SK-MEL-5 (cell line): ENCODE measurements at regions not wholly inside any gene's neighbourhood (a gene's known extent, or its start where the extent isn't known, plus 50 kb on each side); places are given as distances from the start of the nearest gene placed in this dataset.

Experiments
- DNase-seq: peaks from one replicate; pipeline ENCODE4 v3.0.0-alpha.2; 2016; ENCODE audit warnings: low read depth, low spot score
- in situ Hi-C: cut with HindIII; loops from 2 replicates; pipeline ENCODE4 v1.10.0; 2016; ENCODE audit warnings: low sequenced_read_pairs, high pct_unique_total_duplicates, low pct_unique_long_range_greater_than_20kb

DNA sequence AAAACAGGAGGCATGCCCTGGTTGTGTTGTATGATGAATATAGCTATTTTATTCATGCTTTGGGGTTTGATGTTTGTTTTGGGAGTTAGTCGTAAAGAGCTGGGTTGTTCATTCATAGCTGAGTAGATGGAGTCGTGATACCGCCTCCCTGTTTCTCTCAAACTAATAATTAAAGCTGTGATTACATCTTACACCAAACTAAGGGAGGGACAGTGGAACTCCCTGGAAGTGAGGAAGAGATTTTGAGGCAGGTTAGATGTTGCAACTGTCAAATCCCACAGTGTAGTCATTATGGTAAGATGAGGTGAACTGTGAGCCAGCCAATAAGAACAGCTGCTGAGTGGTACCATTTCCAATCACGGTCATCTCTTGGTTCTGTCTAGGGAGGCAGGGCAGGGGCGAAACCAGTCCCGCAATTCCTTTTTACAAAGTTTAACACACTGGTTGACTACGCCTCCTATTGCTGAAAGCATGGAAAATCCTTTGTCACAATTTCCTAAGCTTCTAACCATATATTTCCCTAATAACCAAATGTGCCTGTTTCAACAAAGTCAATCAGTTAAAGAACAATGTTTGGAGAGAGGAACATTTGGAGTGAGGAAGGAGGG lies 207.6 kb upstream of the SERP2 start:
- in situ Hi-C loops, result no loop called here
- peak; percentile 20 for DNase-seq

DNA sequence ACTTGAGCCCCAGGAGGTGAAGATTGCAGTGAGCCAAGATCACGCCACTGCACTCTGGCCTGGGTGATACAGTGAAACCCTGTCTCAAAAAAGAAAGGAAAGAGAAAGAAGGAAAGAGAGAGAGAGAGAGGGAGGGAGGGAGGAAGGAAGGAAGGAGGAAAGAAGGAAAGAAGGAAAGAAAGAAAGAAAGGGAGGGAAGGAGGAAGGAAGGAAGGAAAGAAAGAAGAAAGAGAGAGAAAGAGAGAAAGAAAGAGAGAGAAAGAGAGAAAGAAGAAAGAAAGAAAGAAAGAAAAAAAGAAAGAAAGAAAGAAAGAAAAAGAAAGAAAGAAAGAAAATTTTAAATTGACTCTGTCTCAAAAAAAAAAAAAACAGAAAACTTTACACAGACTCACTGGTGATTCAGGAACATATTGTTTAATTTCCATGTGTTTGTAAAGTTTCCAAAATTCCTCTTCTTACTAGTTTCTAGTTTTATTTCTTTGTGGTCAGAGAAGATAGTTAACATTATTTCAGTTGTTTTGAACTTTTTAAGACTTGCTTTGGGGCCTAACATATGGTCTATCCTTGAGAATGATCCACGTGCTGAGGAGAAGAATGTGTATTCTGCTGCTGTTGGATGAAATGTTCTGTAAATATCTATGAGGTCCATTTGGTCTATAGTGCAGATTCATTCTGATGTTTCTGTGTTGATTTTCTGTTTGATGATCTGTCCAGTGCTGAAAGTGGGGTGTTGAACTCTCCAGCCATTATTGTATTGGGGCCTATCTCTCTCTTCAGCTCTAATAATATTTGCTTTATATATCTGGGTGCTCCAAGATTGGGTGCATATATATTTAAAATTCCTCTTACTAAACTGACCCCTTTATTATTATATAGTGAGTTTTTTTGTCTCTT lies 204.4 kb upstream of the SERP2 start:
- in situ Hi-C loops, result no loop called here
- no peak for DNase-seq

DNA sequence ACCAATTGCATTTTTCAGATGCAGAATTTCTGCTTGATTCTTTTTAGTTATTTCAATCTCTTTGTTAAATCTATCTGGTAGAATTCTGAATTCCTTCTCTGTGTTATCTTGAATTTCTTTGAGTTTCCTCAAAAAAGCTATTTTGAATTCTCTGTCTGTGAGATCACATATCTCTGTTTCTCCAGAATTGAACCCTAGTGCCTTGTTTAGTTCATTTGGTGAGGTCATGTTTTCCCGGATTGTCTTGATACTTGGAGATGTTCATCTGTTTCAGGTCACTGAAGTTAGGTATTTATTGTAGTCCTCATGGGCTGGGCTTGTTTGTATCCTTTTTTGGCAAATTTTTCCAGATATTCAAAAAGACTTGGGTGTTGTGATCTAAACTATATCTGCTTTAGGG lies 202.9 kb upstream of the SERP2 start:
- in situ Hi-C loops, result no loop called here
- DNase-seq, result no peak

GRCh38 chr13:44171156-44171555 lies 202.5 kb upstream of the SERP2 start:
- in situ Hi-C loops, result no loop called here
- no peak for DNase-seq

GRCh38 chr13:44171861-44172260 lies 201.8 kb upstream of the SERP2 start:
- in situ Hi-C loops, result no loop called here

DNA sequence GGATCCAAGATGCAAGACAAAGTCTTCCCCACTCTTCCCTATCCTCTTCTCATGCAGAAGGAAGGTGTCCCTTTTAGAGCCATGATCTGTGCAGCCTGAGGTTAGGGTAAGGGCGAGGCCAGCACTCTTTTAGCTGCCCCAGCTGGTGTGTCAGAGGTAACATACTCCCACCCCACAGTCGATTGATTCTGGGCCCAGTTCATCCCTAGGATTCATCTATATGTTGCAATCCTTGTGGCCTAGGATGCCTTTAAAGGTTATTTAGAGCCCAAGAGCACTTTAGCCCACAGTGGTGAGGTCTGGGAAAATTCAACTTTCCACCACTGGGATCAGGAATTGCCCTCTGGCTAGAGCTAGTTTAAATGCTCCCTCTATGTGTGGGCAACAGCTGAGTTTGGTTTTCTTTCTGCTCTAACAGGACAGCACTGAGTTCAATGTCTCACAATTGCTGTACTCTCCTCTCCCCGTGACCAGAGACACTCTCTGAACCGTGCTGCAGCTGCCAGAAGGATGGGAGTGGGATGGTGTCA lies 201.3 kb upstream of the SERP2 start:
- peak; percentile 89 for DNase-seq
- in situ Hi-C loops, result no loop called here

More at GRCh38 chr13:44171861-44172260, 201.8 kb upstream of the SERP2 start:
- no peak for DNase-seq

- in situ Hi-C loops, result no loop called here
- no peak for DNase-seq
Measured at GRCh38 chr13:44174769-44175425, 198.7 kb upstream of the SERP2 start.

DNA sequence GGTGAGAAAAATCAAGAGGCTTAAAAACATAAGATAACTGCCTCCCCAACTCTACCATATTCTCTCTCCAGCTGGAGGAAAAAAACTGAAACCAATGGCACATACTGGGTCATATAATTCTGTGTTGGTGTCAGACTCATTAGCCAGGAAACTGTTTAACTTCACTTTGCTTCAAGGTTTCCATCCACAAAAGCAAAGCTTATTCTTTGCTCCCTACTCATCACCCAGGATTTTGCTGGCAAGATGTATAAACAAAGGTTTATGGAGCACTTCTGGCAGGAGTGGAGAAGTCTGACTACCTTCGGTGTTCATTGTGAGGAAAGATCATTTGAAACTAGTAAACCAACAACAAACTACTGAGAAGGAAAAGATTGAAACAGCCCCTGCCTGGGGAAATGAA lies 197.5 kb upstream of the SERP2 start:
- no peak for DNase-seq
- in situ Hi-C loops, result no loop called here

GRCh38 chr13:44180876-44181536 lies 192.6 kb upstream of the SERP2 start:
- in situ Hi-C loops, result no loop called here
- no peak for DNase-seq

DNA sequence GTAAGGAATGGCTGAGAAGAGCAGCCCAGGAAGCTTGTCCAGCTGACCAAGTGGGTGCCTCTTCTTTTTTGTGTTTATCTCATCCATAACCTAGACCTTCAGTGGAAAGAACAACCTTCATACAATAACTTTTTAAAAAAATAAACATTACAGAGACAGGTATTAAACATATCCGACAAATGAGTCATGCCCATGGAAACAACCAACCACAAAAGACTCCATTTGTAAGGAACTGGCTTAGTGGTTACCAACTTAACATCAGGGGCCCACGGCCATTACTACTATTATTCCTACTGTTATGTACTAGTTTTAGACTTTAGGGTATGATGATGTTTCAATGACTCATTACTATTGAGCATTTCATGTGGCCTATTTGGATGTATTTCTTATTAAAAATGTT lies 191.7 kb upstream of the SERP2 start:
- in situ Hi-C loops, result no loop called here
- DNase-seq, result no peak

- no peak for DNase-seq
- in situ Hi-C loops, result no loop called here
Measured at GRCh38 chr13:44184740-44185139, 188.9 kb upstream of the SERP2 start.

- in situ Hi-C loops, result no loop called here
- no peak for DNase-seq
Measured at GRCh38 chr13:44188257-44188656, 185.4 kb upstream of the SERP2 start.

GRCh38 chr13:44189085-44189484 lies 184.5 kb upstream of the SERP2 start:
- no peak for DNase-seq
- in situ Hi-C loops, result no loop called here

- in situ Hi-C loops, result no loop called here
- DNase-seq, result no peak
Measured at GRCh38 chr13:44191103-44191502, 182.5 kb upstream of the SERP2 start.

GRCh38 chr13:44191504-44192171 lies 182.0 kb upstream of the SERP2 start:
- in situ Hi-C loops, result no loop called here
- peak; percentile 93 for DNase-seq

DNA sequence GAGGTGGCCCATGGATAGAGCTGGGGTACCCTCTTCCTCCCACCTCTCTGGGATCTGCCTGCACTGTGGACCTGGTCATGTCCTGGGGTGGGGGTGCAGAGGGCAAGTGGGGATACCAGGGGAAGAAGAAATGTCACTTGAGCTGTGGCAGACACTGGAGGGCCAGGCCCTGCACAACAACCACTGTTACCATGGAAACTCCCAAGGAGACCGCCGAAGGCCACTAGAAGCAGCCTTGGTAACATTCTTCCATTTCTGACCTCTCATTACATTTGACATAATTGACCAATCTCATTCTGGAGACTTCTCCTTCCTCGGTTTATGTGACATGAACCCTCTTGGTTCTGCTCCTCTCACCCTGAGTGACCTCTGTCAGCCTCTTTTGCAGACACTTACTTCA lies 179.9 kb upstream of the SERP2 start:
- no peak for DNase-seq
- in situ Hi-C loops, result no loop called here

GRCh38 chr13:44195245-44195644 lies 178.4 kb upstream of the SERP2 start:
- in situ Hi-C loops, result no loop called here
- no peak for DNase-seq
